Gastrocnemius medialis (tissue), 4 donors: ENCODE measurements at regions not wholly inside any gene's neighbourhood (a gene's known extent, or its start where the extent isn't known, plus 50 kb on each side); places are given as distances from the start of the nearest gene placed in this dataset.
"Not testable (repeated sequence)": the region's sequence is repeated elsewhere in the genome, so short reads cannot be mapped to it uniquely, and the experiment has no call there.

ENCODE experiments used
- ATAC-seq, 2 donors: fragments of 150-250 bp; one replicate each; pipeline ENCODE4 v1.9.1; 2016
- DNase-seq, 2 donors: peaks; one replicate each; pipeline ENCODE4 v3.0.0-alpha.2; 2019
- H3K27ac ChIP-seq, 4 donors: fragments of 200-600 bp; sonication (generic); 1 replicate in 1 of 4; 2 replicates in 3 of 4; pipeline ENCODE4 v1.5.1; 2016 to 2018; ENCODE audit warnings: mild to moderate bottlenecking in 2 of 4, moderate library complexity in 1 of 4
- H3K27me3 ChIP-seq, 3 donors: fragments of 200-600 bp; sonication (generic) in 2 of 3; 1 replicate in 1 of 3; 2 replicates in 2 of 3; pipeline versions ENCODE4 v1.5.1 to v1.6.0; 2016 to 2019; ENCODE audit warnings: mild to moderate bottlenecking in 1 of 3, moderate library complexity in 1 of 3
- H3K36me3 ChIP-seq, 2 donors: fragments of 200-600 bp; sonication (generic) in 1 of 2; one replicate each; pipeline ENCODE4 v1.5.1; 2017 to 2018
- H3K4me1 ChIP-seq, 2 donors: fragments of 200-600 bp; sonication (generic) in 1 of 2; one replicate each; pipeline ENCODE4 v1.5.1; 2016 to 2017; ENCODE audit warnings: mild to moderate bottlenecking in 2 of 2
- H3K4me3 ChIP-seq, 4 donors: fragments of 200-600 bp; sonication (generic) in 3 of 4; 1 replicate in 1 of 4; 2 replicates in 3 of 4; pipeline ENCODE4 v1.5.1; 2016 to 2019; ENCODE audit warnings: mild to moderate bottlenecking in 2 of 4
- H3K9me3 ChIP-seq, 3 donors: fragments of 200-600 bp; sonication (generic) in 2 of 3; 1 replicate in 1 of 3; 2 replicates in 2 of 3; pipeline ENCODE4 v1.5.1; 2016 to 2019
- POLR2A ChIP-seq, 2 donors: fragments of 450-650 bp; IDR thresholded peaks; one replicate each; pipeline ENCODE4 v1.6.1; 2017; ENCODE audit warnings: antibody characterized with exemption in 2 of 2, mild to moderate bottlenecking in 2 of 2, moderate library complexity in 2 of 2
- in situ Hi-C, 4 donors: fragments of 200-750 bp; cut with MboI; loops; one replicate each; pipeline versions ENCODE4 v1.15.0 to v1.8.0; 2017; ENCODE audit warnings: low sequenced_read_pairs in 4 of 4
- intact Hi-C: fragments of 100-400 bp; cut with DNase I; formaldehyde crosslinking; loops from one replicate; pipeline ENCODE4 v1.15.1; 2023; ENCODE audit warnings: low total_unique reads
- TF ChIP-seq, protein P1 (sequence below), 5 experiments: fragments of 450-650 bp in 3 of 5; fragments of 200-600 bp in 2 of 5; sonication (generic) in 2 of 5; IDR thresholded peaks in 4 of 5; conservative IDR thresholded peaks in 1 of 5; 1 replicate in 4 of 5; 2 replicates in 1 of 5; pipeline ENCODE4 v1.5.1; 2016 to 2019; ENCODE audit warnings: antibody characterized with exemption in 5 of 5, mild to moderate bottlenecking in 3 of 5, moderate library complexity in 3 of 5

GRCh38 chr11:38365274-38365673, 1767.2 kb upstream of the RAG2 start:
- no peaks in the 10 kb centered on the region for H3K36me3 ChIP-seq
- no peak for ATAC-seq
- no peaks in the 10 kb centered on the region for H3K4me1 ChIP-seq
- H3K27me3 ChIP-seq, result no peaks in the 10 kb centered on the region
- no peak overlapping the region for H3K27ac ChIP-seq
- TF ChIP-seq, protein P1, sequence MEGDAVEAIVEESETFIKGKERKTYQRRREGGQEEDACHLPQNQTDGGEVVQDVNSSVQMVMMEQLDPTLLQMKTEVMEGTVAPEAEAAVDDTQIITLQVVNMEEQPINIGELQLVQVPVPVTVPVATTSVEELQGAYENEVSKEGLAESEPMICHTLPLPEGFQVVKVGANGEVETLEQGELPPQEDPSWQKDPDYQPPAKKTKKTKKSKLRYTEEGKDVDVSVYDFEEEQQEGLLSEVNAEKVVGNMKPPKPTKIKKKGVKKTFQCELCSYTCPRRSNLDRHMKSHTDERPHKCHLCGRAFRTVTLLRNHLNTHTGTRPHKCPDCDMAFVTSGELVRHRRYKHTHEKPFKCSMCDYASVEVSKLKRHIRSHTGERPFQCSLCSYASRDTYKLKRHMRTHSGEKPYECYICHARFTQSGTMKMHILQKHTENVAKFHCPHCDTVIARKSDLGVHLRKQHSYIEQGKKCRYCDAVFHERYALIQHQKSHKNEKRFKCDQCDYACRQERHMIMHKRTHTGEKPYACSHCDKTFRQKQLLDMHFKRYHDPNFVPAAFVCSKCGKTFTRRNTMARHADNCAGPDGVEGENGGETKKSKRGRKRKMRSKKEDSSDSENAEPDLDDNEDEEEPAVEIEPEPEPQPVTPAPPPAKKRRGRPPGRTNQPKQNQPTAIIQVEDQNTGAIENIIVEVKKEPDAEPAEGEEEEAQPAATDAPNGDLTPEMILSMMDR (IDR thresholded peaks at IDR 0.05 in 4 of 5, conservative IDR thresholded peaks at IDR 0.05 in 1 of 5), result no peak
- no peak for TF ChIP-seq POLR2A (IDR thresholded peaks at IDR 0.05)
- no peak overlapping the region for H3K4me3 ChIP-seq
- H3K9me3 ChIP-seq, result no peaks in the 10 kb centered on the region
- in situ Hi-C loops, result no loop called here
- DNase-seq, result no peak
- intact Hi-C loops, result no loop called here

- H3K27ac ChIP-seq, result no peak overlapping the region
- H3K9me3 ChIP-seq, result no peaks in the 10 kb centered on the region
- intact Hi-C loops, result no loop called here
- in situ Hi-C loops, result no loop called here
- no peak overlapping the region for H3K4me3 ChIP-seq
- no peaks in the 10 kb centered on the region for H3K36me3 ChIP-seq
- no peaks in the 10 kb centered on the region for H3K4me1 ChIP-seq
- TF ChIP-seq POLR2A (IDR thresholded peaks at IDR 0.05), result no peak
- TF ChIP-seq, protein P1 (IDR thresholded peaks at IDR 0.05 in 4 of 5, conservative IDR thresholded peaks at IDR 0.05 in 1 of 5), result no peak
- ATAC-seq (no peak), DNase-seq (no peak)
- H3K27me3 ChIP-seq, result no peaks in the 10 kb centered on the region
Measured at GRCh38 chr11:38356255-38356654, 1758.2 kb upstream of the RAG2 start.

- Histone ChIP-seq H3K9me3 (no peaks in the 10 kb centered on the region), H3K27ac (no peak overlapping the region), H3K4me3 (no peak overlapping the region), H3K36me3 (no peaks in the 10 kb centered on the region), H3K27me3 (no peaks in the 10 kb centered on the region), H3K4me1 (no peaks in the 10 kb centered on the region)
- intact Hi-C loops, result no loop called here
- DNase-seq (no peak), ATAC-seq (no peak)
- TF ChIP-seq, protein P1 (IDR thresholded peaks at IDR 0.05 in 4 of 5, conservative IDR thresholded peaks at IDR 0.05 in 1 of 5), result no peak
- TF ChIP-seq POLR2A (IDR thresholded peaks at IDR 0.05), result no peak
- in situ Hi-C loops, result no loop called here
Measured at GRCh38 chr11:38345286-38345685, 1747.2 kb upstream of the RAG2 start.

DNA sequence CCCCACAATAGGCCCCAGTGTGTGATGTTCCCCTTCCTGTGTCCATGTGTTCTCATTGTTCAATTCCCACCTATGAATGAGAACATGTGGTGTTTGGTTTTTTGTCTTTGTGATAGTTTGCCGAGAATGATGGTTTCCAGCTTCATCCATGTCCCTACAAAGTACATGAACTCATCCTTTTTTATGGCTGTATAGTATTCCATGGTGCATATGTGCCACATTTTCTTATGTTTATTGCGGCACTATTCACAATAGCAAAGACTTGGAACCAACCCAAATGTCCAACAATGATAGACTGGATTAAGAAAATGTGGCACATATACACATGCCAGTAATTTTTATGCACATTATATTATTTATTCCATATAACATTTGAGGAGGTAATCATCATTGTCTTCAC, 1743.6 kb upstream of the RAG2 start:
- H3K27ac ChIP-seq, H3K36me3 ChIP-seq, DNase-seq, H3K9me3 ChIP-seq, H3K27me3 ChIP-seq, H3K4me3 ChIP-seq, H3K4me1 ChIP-seq, intact Hi-C loops, in situ Hi-C loops, ATAC-seq: not testable (repeated sequence)

DNA sequence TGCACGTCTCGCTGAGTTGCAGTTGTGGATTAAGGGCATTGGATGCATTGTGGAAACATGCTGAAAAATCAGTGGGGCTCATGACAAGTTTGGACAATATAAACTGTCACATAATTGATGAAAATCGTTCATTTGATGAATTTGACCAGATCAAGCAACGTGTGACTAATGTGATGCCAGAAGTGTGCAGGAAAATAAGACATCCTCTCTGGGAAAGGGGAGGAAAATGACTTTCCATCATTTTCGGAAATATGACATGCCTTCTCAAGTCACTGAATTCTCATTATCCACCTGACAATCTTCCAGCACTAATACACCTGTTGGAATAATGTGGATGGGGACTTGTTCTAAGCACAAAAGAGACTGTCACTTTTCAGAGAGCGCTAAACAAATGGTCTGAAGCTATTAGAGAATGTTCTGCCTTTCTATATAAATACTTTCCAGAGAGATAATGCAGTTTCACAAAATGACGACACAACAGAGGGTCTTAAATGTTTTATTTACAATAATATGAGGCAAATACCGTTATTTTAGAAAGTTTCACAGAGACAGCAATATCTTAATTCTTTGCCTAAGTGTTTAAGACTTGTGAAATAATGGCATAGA, 1741.9 kb upstream of the RAG2 start:
- DNase-seq (no peak), ATAC-seq (no peak)
- in situ Hi-C loops (no loop called here), intact Hi-C loops (no loop called here)
- TF ChIP-seq, protein P1 (IDR thresholded peaks at IDR 0.05 in 4 of 5, conservative IDR thresholded peaks at IDR 0.05 in 1 of 5), result no peak
- TF ChIP-seq POLR2A (IDR thresholded peaks at IDR 0.05), result no peak
- no peak overlapping the region for H3K4me3 ChIP-seq
- no peaks in the 10 kb centered on the region for H3K4me1 ChIP-seq
- no peak overlapping the region for H3K27ac ChIP-seq
- H3K9me3 ChIP-seq, result no peaks in the 10 kb centered on the region
- H3K36me3 ChIP-seq, result no peaks in the 10 kb centered on the region
- H3K27me3 ChIP-seq, result no peaks in the 10 kb centered on the region

DNA sequence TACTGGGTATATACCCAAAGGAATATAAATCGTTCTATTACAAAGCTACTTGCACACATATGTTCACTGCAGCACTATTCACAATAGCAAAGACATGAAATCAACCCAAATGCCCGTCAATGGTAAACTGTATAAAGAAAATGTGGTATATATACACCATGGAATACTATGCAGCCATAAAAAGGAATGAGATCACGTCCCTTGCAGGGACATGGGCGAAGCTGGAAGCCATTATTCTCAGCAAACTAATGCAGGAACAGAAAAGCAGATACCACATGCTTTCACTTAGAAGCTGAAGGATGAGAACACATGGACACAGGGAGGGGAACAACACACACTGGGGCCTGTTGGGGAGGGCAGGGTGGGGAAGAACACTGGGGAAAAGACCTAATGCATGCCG, 1740.0 kb upstream of the RAG2 start:
- ATAC-seq, in situ Hi-C loops: not testable (repeated sequence)

More for the DNA sequence above, 1740.0 kb upstream of the RAG2 start:
- H3K4me1 ChIP-seq, H3K27me3 ChIP-seq, H3K4me3 ChIP-seq, H3K27ac ChIP-seq, H3K9me3 ChIP-seq, H3K36me3 ChIP-seq, DNase-seq, intact Hi-C loops: not testable (repeated sequence)
